ENCODE measurements at regions not wholly inside any gene's neighbourhood (a gene's known extent, or its start where the extent isn't known, plus 50 kb on each side); places are given as distances from the start of the nearest gene placed in this dataset.
"Not testable (repeated sequence)": the region's sequence is repeated elsewhere in the genome, so short reads cannot be mapped to it uniquely, and the experiment has no call there.

- no peak overlapping the region for H3K4me3 ChIP-seq (ENCODE audit: low read depth, low read length)
- TF ChIP-seq CTCF (IDR thresholded peaks at IDR 0.05; ENCODE audit: low read depth, low read length) = no peak
These were observed 59.7 kb upstream of the TAMM41 start for GRCh38 chr3:11906407-11906806.

- no peak overlapping the region for H3K4me3 ChIP-seq (ENCODE audit: low read depth, low read length)
- TF ChIP-seq CTCF (IDR thresholded peaks at IDR 0.05; ENCODE audit: low read depth, low read length) = no peak
These were observed 61.3 kb upstream of the TAMM41 start for GRCh38 chr3:11907667-11908660.

DNA sequence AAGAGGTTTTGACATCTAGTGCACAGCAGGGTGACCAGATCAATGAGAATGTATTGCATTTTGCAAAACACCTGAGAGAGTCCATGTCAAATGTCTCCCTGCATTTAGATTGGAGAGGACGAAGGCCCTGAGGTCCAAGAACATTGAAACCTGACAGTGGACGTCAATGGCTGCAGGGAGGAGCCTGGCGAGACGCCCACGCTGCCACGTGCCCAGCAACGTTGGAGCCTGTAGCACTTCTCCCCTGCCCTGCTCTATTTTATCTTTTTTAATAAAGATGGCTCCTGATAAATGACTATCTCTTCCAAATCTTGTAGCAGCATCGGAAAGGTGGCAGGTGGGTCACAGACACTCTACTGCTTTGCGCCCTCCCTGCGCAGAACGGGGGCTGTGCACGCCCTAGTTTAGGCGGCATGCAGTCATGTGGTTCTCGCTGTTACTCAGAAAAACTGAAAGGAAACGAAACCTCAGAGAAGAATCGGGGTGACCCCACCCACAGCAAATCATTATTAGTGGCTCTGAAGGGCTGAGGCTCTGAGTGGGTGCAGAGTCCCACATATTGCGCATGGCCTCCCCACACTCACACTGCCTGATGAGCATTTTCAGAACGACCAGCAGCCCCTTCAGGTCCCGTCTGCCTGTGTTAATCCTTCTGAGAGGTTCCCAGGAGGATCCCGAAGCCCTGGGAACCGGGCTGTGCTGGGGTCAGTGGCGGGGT, 62.5 kb upstream of the TAMM41 start:
- H3K4me3 ChIP-seq (ENCODE audit: low read depth, low read length) = no peak overlapping the region
- no peak for TF ChIP-seq CTCF (IDR thresholded peaks at IDR 0.05; ENCODE audit: low read depth, low read length)

DNA sequence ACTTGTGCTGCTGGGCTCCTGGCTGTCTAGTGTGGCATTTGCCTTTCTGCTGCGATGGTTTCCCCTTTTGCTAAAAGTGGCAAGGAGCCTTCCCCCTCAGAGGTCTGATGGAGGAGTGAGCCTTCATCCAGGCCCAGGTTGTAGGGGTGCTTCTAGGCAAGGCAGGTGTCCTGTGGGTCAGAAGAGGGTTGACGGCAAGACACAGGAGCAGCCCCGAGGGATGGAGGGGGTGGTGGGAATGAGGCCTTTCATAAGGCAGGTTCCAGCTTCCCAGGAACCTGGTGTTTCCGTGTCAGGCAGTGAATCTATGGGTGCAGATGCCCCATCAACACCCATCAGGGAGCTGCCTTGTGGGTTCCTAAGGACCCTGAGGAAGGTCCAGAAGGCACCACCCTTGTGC, 63.0 kb upstream of the TAMM41 start:
- no peak overlapping the region for H3K4me3 ChIP-seq (ENCODE audit: low read depth, low read length)
- TF ChIP-seq CTCF (IDR thresholded peaks at IDR 0.05; ENCODE audit: low read depth, low read length) = no peak

GRCh38 chr3:11910216-11910930, 63.7 kb upstream of the TAMM41 start:
- not testable (repeated sequence) for H3K4me3 ChIP-seq (ENCODE audit: low read depth, low read length)

DNA sequence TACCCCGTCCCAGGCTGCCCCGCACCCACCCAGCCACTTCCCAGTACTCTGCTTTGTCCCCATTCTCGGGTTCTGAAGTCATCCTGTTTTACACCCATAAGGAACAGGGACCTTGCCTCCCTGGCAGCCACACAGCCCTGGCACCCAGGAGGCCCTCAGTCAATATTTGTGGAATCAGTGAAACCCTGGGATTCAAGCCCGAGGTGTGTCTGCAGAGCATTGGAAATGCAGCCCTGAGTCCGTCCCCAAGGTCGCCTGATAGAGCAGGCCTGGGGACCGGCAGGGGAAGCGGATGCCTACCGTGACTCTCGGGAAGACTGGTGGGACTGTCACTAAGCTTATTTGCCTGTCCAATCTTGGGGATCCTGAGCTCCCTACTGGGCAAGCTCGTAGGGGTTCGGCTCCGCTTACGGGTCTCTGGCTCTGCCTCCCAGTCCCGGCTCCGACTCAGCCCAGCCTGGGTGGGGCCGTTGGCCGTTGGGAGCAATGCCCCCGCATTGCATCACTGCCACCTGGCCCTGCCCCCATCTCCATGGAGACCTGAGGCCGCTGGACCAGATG, 64.4 kb upstream of the TAMM41 start:
- no peak overlapping the region for H3K4me3 ChIP-seq (ENCODE audit: low read depth, low read length)
- TF ChIP-seq CTCF (IDR thresholded peaks at IDR 0.05; ENCODE audit: low read depth, low read length) = no peak

DNA sequence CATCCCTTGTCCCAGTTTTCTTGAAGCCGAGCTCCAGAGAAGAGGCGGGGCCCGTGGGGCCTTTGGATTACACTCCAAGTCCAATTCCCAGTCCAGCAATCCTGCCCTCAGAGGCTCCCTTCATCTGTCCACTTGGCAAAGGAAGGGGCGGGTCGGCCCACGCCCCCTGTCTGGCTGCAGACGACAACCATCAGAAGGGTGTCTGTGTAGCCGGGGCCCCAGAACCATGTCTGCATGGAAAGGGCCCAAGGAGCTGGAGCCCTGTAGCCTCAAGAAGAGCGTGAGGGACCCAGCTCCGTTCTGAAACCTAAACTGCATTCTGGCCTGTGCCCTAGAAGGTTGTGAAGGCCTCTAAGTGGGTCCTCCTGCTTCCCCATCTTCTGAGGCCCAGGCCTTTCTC, 65.2 kb upstream of the TAMM41 start:
- not testable (repeated sequence) for H3K4me3 ChIP-seq (ENCODE audit: low read depth, low read length)
